ENCODE measurements at regions not wholly inside any gene's neighbourhood (a gene's known extent, or its start where the extent isn't known, plus 50 kb on each side); places are given as distances from the start of the nearest gene placed in this dataset.

DNA sequence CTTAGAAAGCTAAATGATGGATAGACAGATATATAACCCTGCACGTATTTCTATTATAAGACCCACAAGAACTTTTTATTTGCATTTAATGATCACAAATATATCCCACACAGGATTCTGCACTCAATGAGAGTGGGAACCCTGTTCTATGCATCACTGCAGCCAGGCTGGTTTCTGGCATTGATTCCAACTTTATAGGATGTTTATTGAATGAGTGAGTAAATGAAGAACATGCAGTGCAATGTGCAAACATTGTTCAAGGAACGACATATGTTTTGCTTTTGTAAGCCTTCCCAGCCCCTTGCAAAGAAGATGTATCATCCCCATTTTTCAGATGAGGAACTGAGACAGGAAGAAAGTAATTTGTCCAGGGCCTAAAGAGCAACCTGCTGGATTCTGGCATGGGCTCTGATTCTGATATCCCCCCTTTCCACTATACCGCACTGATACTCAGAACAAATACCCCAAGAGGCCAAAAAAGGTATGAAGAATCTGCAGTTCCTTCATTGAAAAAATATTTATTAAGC, 246.3 kb downstream of the LACC1 start:
- Histone ChIP-seq H3K4me1 (ENCODE audit: insufficient read depth, low read length, poor library complexity, severe bottlenecking) (no peaks in the 10 kb centered on the region), H3K36me3 (ENCODE audit: insufficient read depth, low read length) (no peaks in the 10 kb centered on the region), H2AFZ (ENCODE audit: low read length) (no peak overlapping the region), H3K27ac (ENCODE audit: low read depth, low read length, poor library complexity, severe bottlenecking) (no peak overlapping the region), H3K79me2 (ENCODE audit: insufficient read depth, low read depth, low read length) (no peaks in the 10 kb centered on the region), H3K9me2 (ENCODE audit: insufficient read depth, low read length) (no peaks in the 10 kb centered on the region; the same call in 1 of the 2 replicates), H4K20me1 (ENCODE audit: insufficient read depth, low read length) (no peaks in the 10 kb centered on the region), H3K4me2 (ENCODE audit: low read length) (no peak overlapping the region), H3K9me3 (ENCODE audit: low read length) (0 out of 2 replicates have a peak, but pooled peaks cover 7% of the 10 kb centered on the region), H3K4me3 (ENCODE audit: low read depth, low read length, poor library complexity, severe bottlenecking) (no peak overlapping the region)
- POLR2A ChIA-PET = no interaction called here
- no peak for DNase-seq (ENCODE audit: low spot score)
- CTCF ChIA-PET (ENCODE audit: unreplicated experiment) = no interaction called here
- intact Hi-C loops (cut with micrococcal nuclease; ENCODE audit: unreplicated experiment) = no loop called here
- no TSS peak for BruUV-seq (replicated peaks)
- TF ChIP-seq, protein P1, sequence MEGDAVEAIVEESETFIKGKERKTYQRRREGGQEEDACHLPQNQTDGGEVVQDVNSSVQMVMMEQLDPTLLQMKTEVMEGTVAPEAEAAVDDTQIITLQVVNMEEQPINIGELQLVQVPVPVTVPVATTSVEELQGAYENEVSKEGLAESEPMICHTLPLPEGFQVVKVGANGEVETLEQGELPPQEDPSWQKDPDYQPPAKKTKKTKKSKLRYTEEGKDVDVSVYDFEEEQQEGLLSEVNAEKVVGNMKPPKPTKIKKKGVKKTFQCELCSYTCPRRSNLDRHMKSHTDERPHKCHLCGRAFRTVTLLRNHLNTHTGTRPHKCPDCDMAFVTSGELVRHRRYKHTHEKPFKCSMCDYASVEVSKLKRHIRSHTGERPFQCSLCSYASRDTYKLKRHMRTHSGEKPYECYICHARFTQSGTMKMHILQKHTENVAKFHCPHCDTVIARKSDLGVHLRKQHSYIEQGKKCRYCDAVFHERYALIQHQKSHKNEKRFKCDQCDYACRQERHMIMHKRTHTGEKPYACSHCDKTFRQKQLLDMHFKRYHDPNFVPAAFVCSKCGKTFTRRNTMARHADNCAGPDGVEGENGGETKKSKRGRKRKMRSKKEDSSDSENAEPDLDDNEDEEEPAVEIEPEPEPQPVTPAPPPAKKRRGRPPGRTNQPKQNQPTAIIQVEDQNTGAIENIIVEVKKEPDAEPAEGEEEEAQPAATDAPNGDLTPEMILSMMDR (conservative IDR thresholded peaks at IDR 0.05; ENCODE audit: low read length) = no peak
- TF ChIP-seq EZH2phosphoT487 (IDR thresholded peaks at IDR 0.05; ENCODE audit: borderline replicate concordance, low read depth, low read length) = no peak

DNA sequence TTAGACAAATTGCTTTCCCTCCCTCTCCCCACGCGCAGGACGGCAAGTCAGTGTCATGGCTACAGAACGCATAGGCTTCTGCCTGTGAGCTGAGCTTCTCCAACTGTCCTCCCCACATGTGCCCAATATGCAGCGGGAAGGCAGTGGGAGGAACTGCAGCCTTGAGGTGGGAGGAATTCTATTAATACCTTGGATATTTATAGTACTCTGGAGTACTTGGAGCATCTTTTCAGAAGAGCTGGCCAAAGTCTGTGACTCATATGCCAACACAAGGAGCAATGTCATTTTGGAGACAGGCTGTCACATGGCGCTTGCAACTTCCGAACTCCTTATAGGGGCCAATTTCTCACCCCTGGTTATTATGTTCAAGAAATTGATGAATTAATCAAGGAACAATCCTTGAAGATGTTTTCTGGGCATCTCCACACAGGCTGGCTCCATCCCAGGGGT, 245.0 kb upstream of the SERP2 start:
- ChIA-PET POLR2A (no interaction called here), CTCF (ENCODE audit: unreplicated experiment) (no interaction called here)
- TF ChIP-seq, protein P1 (conservative IDR thresholded peaks at IDR 0.05; ENCODE audit: low read length) = no peak
- no peak for TF ChIP-seq EZH2phosphoT487 (IDR thresholded peaks at IDR 0.05; ENCODE audit: borderline replicate concordance, low read depth, low read length)
- no peak for DNase-seq (ENCODE audit: low spot score)
- Histone ChIP-seq H3K9me2 (ENCODE audit: insufficient read depth, low read length) (no peaks in the 10 kb centered on the region), H3K27ac (ENCODE audit: low read depth, low read length, poor library complexity, severe bottlenecking) (no peak overlapping the region), H4K20me1 (ENCODE audit: insufficient read depth, low read length) (no peaks in the 10 kb centered on the region), H2AFZ (ENCODE audit: low read length) (no peak overlapping the region), H3K9me3 (ENCODE audit: low read length) (0 out of 2 replicates have a peak, but pooled peaks cover 4% of the 10 kb centered on the region), H3K4me3 (ENCODE audit: low read depth, low read length, poor library complexity, severe bottlenecking) (no peak overlapping the region), H3K4me2 (ENCODE audit: low read length) (no peak overlapping the region), H3K4me1 (ENCODE audit: insufficient read depth, low read length, poor library complexity, severe bottlenecking) (no peaks in the 10 kb centered on the region), H3K36me3 (ENCODE audit: insufficient read depth, low read length) (no peaks in the 10 kb centered on the region), H3K79me2 (ENCODE audit: insufficient read depth, low read depth, low read length) (no peaks in the 10 kb centered on the region)
- intact Hi-C loops (cut with micrococcal nuclease; ENCODE audit: unreplicated experiment) = no loop called here
- BruUV-seq (replicated peaks) = no TSS peak

DNA sequence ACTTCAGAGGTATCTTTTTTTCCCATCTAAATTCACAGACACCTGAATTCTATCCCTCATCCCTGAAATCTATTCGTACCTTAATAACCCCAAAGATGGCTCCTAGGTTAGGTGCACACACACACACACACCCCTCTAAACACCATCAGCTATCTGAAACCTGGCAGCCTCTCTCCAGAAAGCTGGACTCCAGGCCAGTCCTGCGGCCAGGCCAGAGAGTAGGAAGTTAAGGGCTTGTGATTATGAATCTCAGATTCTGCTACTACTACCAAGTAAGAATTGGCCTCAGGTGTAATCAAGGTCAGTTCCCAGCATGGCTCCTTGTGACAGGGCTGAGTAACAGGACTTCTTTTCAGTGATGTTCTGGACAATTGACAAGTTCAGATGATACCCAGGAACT, 244.2 kb upstream of the SERP2 start:
- intact Hi-C loops (cut with micrococcal nuclease; ENCODE audit: unreplicated experiment) = no loop called here

More for the DNA sequence above, 244.2 kb upstream of the SERP2 start:
- no peak overlapping the region for H3K4me2 ChIP-seq (ENCODE audit: low read length)
- no peak overlapping the region for H2AFZ ChIP-seq (ENCODE audit: low read length)
- no peak for DNase-seq (ENCODE audit: low spot score)
- no peaks in the 10 kb centered on the region for H3K79me2 ChIP-seq (ENCODE audit: insufficient read depth, low read depth, low read length)
- no peak overlapping the region for H3K4me3 ChIP-seq (ENCODE audit: low read depth, low read length, poor library complexity, severe bottlenecking)
- H3K9me3 ChIP-seq (ENCODE audit: low read length) = no peaks in the 10 kb centered on the region
- H3K36me3 ChIP-seq (ENCODE audit: insufficient read depth, low read length) = no peaks in the 10 kb centered on the region
- CTCF ChIA-PET (ENCODE audit: unreplicated experiment) = no interaction called here
- BruUV-seq (replicated peaks) = no TSS peak
- POLR2A ChIA-PET = no interaction called here
- TF ChIP-seq, protein P1 (conservative IDR thresholded peaks at IDR 0.05; ENCODE audit: low read length) = no peak
- no peaks in the 10 kb centered on the region for H3K9me2 ChIP-seq (ENCODE audit: insufficient read depth, low read length)
- no peak overlapping the region for H3K27ac ChIP-seq (ENCODE audit: low read depth, low read length, poor library complexity, severe bottlenecking)
- no peaks in the 10 kb centered on the region for H4K20me1 ChIP-seq (ENCODE audit: insufficient read depth, low read length)
- H3K4me1 ChIP-seq (ENCODE audit: insufficient read depth, low read length, poor library complexity, severe bottlenecking) = no peaks in the 10 kb centered on the region

Measured in OCI-LY7 (cell line).